CD4-positive, alpha-beta T cell treated with Interleukin-6 at 100 ng/mL for 8 hours (primary cell): ENCODE measurements at regions not wholly inside any gene's neighbourhood (a gene's known extent, or its start where the extent isn't known, plus 50 kb on each side); places are given as distances from the start of the nearest gene placed in this dataset.
"Not testable (repeated sequence)": the region's sequence is repeated elsewhere in the genome, so short reads cannot be mapped to it uniquely, and the experiment has no call there.

Source experiments
- DNase-seq: peaks from one replicate; pipeline ENCODE4 v3.0.0-alpha.2; 2020; ENCODE audit warnings: mixed read lengths, low spot score

- DNase-seq = not testable (repeated sequence)
These were observed 251.6 kb downstream of the SPATA31A6 start for GRCh38 chr9:42434844-42435714.

GRCh38 chr9:42435715-42436342 is 252.4 kb downstream of the SPATA31A6 start:
- not testable (repeated sequence) for DNase-seq

- not testable (repeated sequence) for DNase-seq
These were observed 253.7 kb downstream of the SPATA31A6 start for GRCh38 chr9:42437057-42437759.

- not testable (repeated sequence) for DNase-seq
These were observed 259.2 kb downstream of the SPATA31A6 start for GRCh38 chr9:42442680-42443079.

GRCh38 chr9:42443414-42443813 is 260.0 kb downstream of the SPATA31A6 start:
- DNase-seq = not testable (repeated sequence)

GRCh38 chr9:42461436-42461835 is 278.0 kb downstream of the SPATA31A6 start:
- DNase-seq = not testable (repeated sequence)

- DNase-seq = not testable (repeated sequence)
These were observed 278.4 kb downstream of the SPATA31A6 start for GRCh38 chr9:42461863-42462262.

- DNase-seq = not testable (repeated sequence)
These were observed 280.5 kb downstream of the SPATA31A6 start for GRCh38 chr9:42463981-42464380.

- DNase-seq = not testable (repeated sequence)
These were observed 287.1 kb downstream of the SPATA31A6 start for GRCh38 chr9:42470577-42470976.

GRCh38 chr9:42490989-42491388 is 307.5 kb downstream of the SPATA31A6 start:
- not testable (repeated sequence) for DNase-seq

- DNase-seq = not testable (repeated sequence)
These were observed 319.3 kb downstream of the SPATA31A6 start for GRCh38 chr9:42502620-42503264.

- DNase-seq = not testable (repeated sequence)
These were observed 324.7 kb downstream of the SPATA31A6 start for GRCh38 chr9:42508111-42508510.

GRCh38 chr9:42513535-42513934 is 330.1 kb downstream of the SPATA31A6 start:
- not testable (repeated sequence) for DNase-seq

GRCh38 chr9:42534325-42534983 is 351.0 kb downstream of the SPATA31A6 start:
- not testable (repeated sequence) for DNase-seq

GRCh38 chr9:42534984-42535325 is 351.5 kb downstream of the SPATA31A6 start:
- DNase-seq = peak; percentile 1

- DNase-seq = not testable (repeated sequence)
These were observed 367.4 kb downstream of the SPATA31A6 start for GRCh38 chr9:42550789-42551357.

GRCh38 chr9:42568530-42568929 is 385.1 kb downstream of the SPATA31A6 start:
- DNase-seq = not testable (repeated sequence)

GRCh38 chr9:42568942-42569556 is 385.6 kb downstream of the SPATA31A6 start:
- not testable (repeated sequence) for DNase-seq

- not testable (repeated sequence) for DNase-seq
These were observed 394.4 kb downstream of the SPATA31A6 start for GRCh38 chr9:42577851-42578250.
